Neural cell (in vitro differentiated cells): ENCODE measurements at regions not wholly inside any gene's neighbourhood (a gene's known extent, or its start where the extent isn't known, plus 50 kb on each side); places are given as distances from the start of the nearest gene placed in this dataset.

Experiments used
- H2AFZ ChIP-seq: fragments of 200-600, 300-800 bp; sonication (generic), shearing (Covaris generic); 2 replicates; pipeline ENCODE4 v1.6.0; 2014; ENCODE audit warnings: low read depth, mild to moderate bottlenecking, antibody characterized with exemption, low read length, moderate library complexity
- H3F3A ChIP-seq: fragments of 200-600 bp; shearing (Covaris generic); 2 replicates; pipeline ENCODE4 v1.6.1; 2016; ENCODE audit warnings: mild to moderate bottlenecking, moderate library complexity, mixed read lengths, antibody characterized with exemption, low read length; ENCODE audit not compliant: insufficient read depth, poor library complexity, severe bottlenecking
- H3K27ac ChIP-seq: fragments of 200-600, 300-800 bp; sonication (generic), shearing (Covaris generic); 2 replicates; pipeline ENCODE4 v1.5.1; 2014; ENCODE audit warnings: mild to moderate bottlenecking, low read length, moderate library complexity
- H3K27me3 ChIP-seq: fragments of 300-800, 200-600 bp; sonication (generic), shearing (Covaris generic); 2 replicates; pipeline ENCODE4 v1.6.0; 2014; ENCODE audit warnings: mild to moderate bottlenecking, low read depth, low read length, moderate library complexity; ENCODE audit not compliant: insufficient read depth
- H3K36me3 ChIP-seq: fragments of 300-800, 200-600 bp; sonication (generic), shearing (Covaris generic); 2 replicates; pipeline ENCODE4 v1.5.1; 2014; ENCODE audit warnings: mild to moderate bottlenecking, antibody characterized with exemption, low read length, moderate library complexity; ENCODE audit not compliant: insufficient read depth
- H3K4me2 ChIP-seq: fragments of 300-800, 200-600 bp; sonication (generic), shearing (Covaris generic); 2 replicates; pipeline ENCODE4 v1.6.0; 2014; ENCODE audit warnings: mild to moderate bottlenecking, low read length
- H3K4me3 ChIP-seq: fragments of 300-800, 200-600 bp; sonication (generic), shearing (Covaris generic); 2 replicates; pipeline ENCODE4 v1.5.1; 2014; ENCODE audit warnings: mild to moderate bottlenecking, low read length, moderate library complexity
- H3K79me2 ChIP-seq: fragments of 200-600 bp; shearing (Covaris generic); replicated peaks from 2 replicates; pipeline ENCODE4 v1.6.0; 2014; ENCODE audit warnings: mild to moderate bottlenecking, low read length, moderate library complexity; ENCODE audit not compliant: insufficient read depth
- H3K9ac ChIP-seq: fragments of 300-800, 200-600 bp; sonication (generic), shearing (Covaris generic); 2 replicates; pipeline ENCODE4 v1.6.1; 2016; ENCODE audit warnings: mild to moderate bottlenecking, low read length, mixed read lengths
- H3K9me2 ChIP-seq: fragments of 200-600 bp; shearing (Covaris generic); 2 replicates; pipeline ENCODE4 v1.6.1; 2016; ENCODE audit warnings: mild to moderate bottlenecking, low read length, mixed read lengths; ENCODE audit not compliant: insufficient read depth
- H3K9me3 ChIP-seq: fragments of 200-600, 300-800 bp; sonication (generic), shearing (Covaris generic); 2 replicates; pipeline ENCODE4 v1.6.1; 2016; ENCODE audit warnings: mild to moderate bottlenecking, mixed run types, low read length, moderate library complexity, mixed read lengths
- H4K20me1 ChIP-seq: fragments of 200-600 bp; shearing (Covaris generic); 2 replicates; pipeline ENCODE4 v1.6.1; 2016; ENCODE audit warnings: mild to moderate bottlenecking, mixed run types; ENCODE audit not compliant: insufficient read depth
- CTCF ChIP-seq: fragments of 450-650 bp; IDR thresholded peaks from 2 replicates; pipeline ENCODE4 v1.5.1; 2014; ENCODE audit warnings: antibody characterized with exemption, mild to moderate bottlenecking, moderate library complexity; ENCODE audit not compliant: poor library complexity, severe bottlenecking
- EP300 ChIP-seq: fragments of 450-650 bp; conservative IDR thresholded peaks from 2 replicates; pipeline ENCODE4 v1.6.1; 2014; ENCODE audit warnings: antibody characterized with exemption, mild to moderate bottlenecking, moderate library complexity; ENCODE audit not compliant: poor library complexity, severe bottlenecking
- EZH2 ChIP-seq: fragments of 200-600, 300-800 bp; shearing (Covaris generic), sonication (generic); IDR thresholded peaks from 2 replicates; pipeline ENCODE4 v1.6.1; 2014; ENCODE audit warnings: antibody characterized with exemption, low read length, borderline replicate concordance, mild to moderate bottlenecking; ENCODE audit not compliant: insufficient read depth, poor library complexity, severe bottlenecking
- MXI1 ChIP-seq: fragments of 450-650 bp; conservative IDR thresholded peaks from 2 replicates; pipeline ENCODE4 v1.6.1; 2014; ENCODE audit warnings: antibody characterized with exemption, mild to moderate bottlenecking; ENCODE audit not compliant: poor library complexity, severe bottlenecking
- POLR2AphosphoS5 ChIP-seq: IDR thresholded peaks from 2 replicates; pipeline ENCODE4 v1.6.1; 2012
- RAD21 ChIP-seq: fragments of 450-650 bp; conservative IDR thresholded peaks from 2 replicates; pipeline ENCODE4 v1.6.1; 2014; ENCODE audit warnings: antibody characterized with exemption, mild to moderate bottlenecking, moderate library complexity
- REST ChIP-seq: IDR thresholded peaks from 2 replicates; pipeline ENCODE4 v1.6.1; 2012; ENCODE audit warnings: borderline replicate concordance
- SMC3 ChIP-seq: fragments of 450-650 bp; conservative IDR thresholded peaks from 2 replicates; pipeline ENCODE4 v1.6.1; 2014; ENCODE audit warnings: antibody characterized with exemption, mild to moderate bottlenecking, moderate library complexity; ENCODE audit not compliant: poor library complexity
- TAF1 ChIP-seq: IDR thresholded peaks from 2 replicates; pipeline ENCODE4 v1.6.1; 2012; ENCODE audit warnings: low read depth

GRCh38 chr1:157411769-157412168, 140.5 kb downstream of the FCRL5 start:
- Histone ChIP-seq H3K27me3 (no peaks in the 10 kb centered on the region), H3K9me2 (no peaks in the 10 kb centered on the region), H3K4me3 (no peak overlapping the region), H3K4me2 (no peak overlapping the region), H3K36me3 (no peaks in the 10 kb centered on the region), H3K9me3 (no peaks in the 10 kb centered on the region), H4K20me1 (no peaks in the 10 kb centered on the region), H3K79me2 (no peaks in the 10 kb centered on the region), H3K9ac (no peak overlapping the region), H3K27ac (no peak overlapping the region), H2AFZ (no peak overlapping the region), H3F3A (no peaks in the 10 kb centered on the region)
- no peak for TF ChIP-seq EP300
- TF ChIP-seq TAF1 = no peak
- TF ChIP-seq REST = no peak
- no peak for TF ChIP-seq EZH2
- no peak for TF ChIP-seq RAD21
- TF ChIP-seq MXI1 = no peak
- TF ChIP-seq CTCF = no peak
- no peak for TF ChIP-seq SMC3
- TF ChIP-seq POLR2AphosphoS5 = no peak

GRCh38 chr1:157411064-157411463, 141.3 kb downstream of the FCRL5 start:
- Histone ChIP-seq H3K4me2 (no peak overlapping the region), H3F3A (no peaks in the 10 kb centered on the region), H3K36me3 (no peaks in the 10 kb centered on the region), H3K27me3 (no peaks in the 10 kb centered on the region), H3K4me3 (no peak overlapping the region), H3K9ac (no peak overlapping the region), H3K27ac (no peak overlapping the region), H3K79me2 (no peaks in the 10 kb centered on the region), H3K9me3 (no peaks in the 10 kb centered on the region), H2AFZ (no peak overlapping the region), H3K9me2 (no peaks in the 10 kb centered on the region), H4K20me1 (no peaks in the 10 kb centered on the region)
- no peak for TF ChIP-seq CTCF
